Brain microvascular endothelial cell (primary cell): ENCODE measurements at regions not wholly inside any gene's neighbourhood (a gene's known extent, or its start where the extent isn't known, plus 50 kb on each side); places are given as distances from the start of the nearest gene placed in this dataset.

Experiments
- DNase-seq: peaks from one replicate; pipeline ENCODE4 v3.0.0-alpha.2; 2020
- H3K27ac ChIP-seq: fragments of 250-450 bp; sonication (Bioruptor Pico); 2 replicates; pipeline ENCODE4 v1.5.1; 2020; ENCODE audit warnings: mild to moderate bottlenecking, moderate library complexity
- H3K27me3 ChIP-seq: fragments of 250-450 bp; sonication (Bioruptor Pico); replicated peaks from 2 replicates; pipeline ENCODE4 v1.5.1; 2020; ENCODE audit warnings: mild to moderate bottlenecking
- H3K36me3 ChIP-seq: fragments of 250-450 bp; sonication (Bioruptor Pico); replicated peaks from 2 replicates; pipeline ENCODE4 v1.5.1; 2020; ENCODE audit warnings: mild to moderate bottlenecking
- H3K4me3 ChIP-seq: 2 replicates; pipeline ENCODE4 v1.5.1; 2011; ENCODE audit warnings: low read depth, mild to moderate bottlenecking, control low read depth, low read length, moderate library complexity
- in situ Hi-C: cut with HindIII; loops from 2 replicates; pipeline ENCODE4 v1.10.0; 2017; ENCODE audit warnings: low sequenced_read_pairs, low pct_ligation_motif_present
- TF ChIP-seq, protein P1 (sequence below): IDR thresholded peaks from 2 replicates; pipeline ENCODE4 v1.5.1; 2011; ENCODE audit warnings: low read depth, mild to moderate bottlenecking, moderate library complexity, low read length, control low read depth, inconsistent platforms; ENCODE audit errors: missing control alignments

DNA sequence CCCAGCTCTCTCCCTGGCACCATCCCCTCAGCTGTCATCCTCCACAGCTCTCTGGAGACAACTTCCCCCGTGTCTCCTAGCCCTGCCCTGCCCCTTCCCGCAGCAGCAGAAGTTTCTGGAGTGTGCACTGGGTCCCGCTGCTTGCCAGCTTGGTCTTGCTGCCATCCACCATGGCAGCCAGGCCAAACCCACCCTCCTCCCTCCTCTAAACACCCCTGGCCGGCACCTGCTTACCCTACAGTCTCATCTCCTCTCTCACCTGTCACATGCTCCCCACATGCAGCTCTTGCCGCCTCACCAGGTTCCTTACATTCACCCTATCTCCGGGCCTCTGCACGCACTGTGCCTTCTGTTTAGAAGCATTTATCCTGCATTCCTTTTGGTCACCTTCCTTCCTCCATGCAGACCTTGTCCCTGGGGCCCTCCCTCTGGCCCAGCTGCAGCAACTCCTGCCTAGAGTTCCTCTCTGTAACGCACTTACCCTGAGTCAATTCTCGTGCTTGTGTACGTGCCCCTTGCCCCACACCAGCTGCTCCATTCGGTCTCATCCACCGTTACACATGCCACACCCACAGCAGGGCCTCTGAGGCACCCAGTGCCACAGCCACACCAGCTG, 93.9 kb upstream of the RET start:
- Histone ChIP-seq H3K27me3 (no peaks in the 10 kb centered on the region), H3K4me3 (no peak overlapping the region), H3K36me3 (no peaks in the 10 kb centered on the region), H3K27ac (no peak overlapping the region)
- in situ Hi-C loops: no loop called here
- TF ChIP-seq, protein P1, sequence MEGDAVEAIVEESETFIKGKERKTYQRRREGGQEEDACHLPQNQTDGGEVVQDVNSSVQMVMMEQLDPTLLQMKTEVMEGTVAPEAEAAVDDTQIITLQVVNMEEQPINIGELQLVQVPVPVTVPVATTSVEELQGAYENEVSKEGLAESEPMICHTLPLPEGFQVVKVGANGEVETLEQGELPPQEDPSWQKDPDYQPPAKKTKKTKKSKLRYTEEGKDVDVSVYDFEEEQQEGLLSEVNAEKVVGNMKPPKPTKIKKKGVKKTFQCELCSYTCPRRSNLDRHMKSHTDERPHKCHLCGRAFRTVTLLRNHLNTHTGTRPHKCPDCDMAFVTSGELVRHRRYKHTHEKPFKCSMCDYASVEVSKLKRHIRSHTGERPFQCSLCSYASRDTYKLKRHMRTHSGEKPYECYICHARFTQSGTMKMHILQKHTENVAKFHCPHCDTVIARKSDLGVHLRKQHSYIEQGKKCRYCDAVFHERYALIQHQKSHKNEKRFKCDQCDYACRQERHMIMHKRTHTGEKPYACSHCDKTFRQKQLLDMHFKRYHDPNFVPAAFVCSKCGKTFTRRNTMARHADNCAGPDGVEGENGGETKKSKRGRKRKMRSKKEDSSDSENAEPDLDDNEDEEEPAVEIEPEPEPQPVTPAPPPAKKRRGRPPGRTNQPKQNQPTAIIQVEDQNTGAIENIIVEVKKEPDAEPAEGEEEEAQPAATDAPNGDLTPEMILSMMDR: no peak
- no peak for DNase-seq

DNA sequence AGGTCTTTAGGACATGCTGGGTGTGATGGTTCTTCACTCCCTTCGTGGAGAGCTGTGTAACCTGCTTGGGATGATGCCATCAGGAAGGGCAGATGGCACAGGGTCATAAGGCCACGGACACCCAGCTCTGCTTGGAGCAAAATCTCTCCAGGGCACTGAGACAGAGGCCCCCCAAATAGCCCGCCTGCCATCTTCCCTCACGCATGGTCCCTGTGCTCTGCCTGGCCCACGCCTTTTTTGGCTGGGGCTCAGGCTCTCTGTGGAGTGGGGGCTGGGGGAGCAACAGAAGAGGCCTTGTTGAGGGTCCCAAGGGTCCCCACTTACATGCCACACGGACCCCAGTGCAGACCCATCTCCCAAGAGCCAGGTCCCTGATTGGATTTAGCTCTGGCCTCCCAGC, 93.3 kb upstream of the RET start:
- no peak for DNase-seq
- in situ Hi-C loops: no loop called here
- TF ChIP-seq, protein P1: no peak
- Histone ChIP-seq H3K36me3 (no peaks in the 10 kb centered on the region), H3K27ac (no peak overlapping the region), H3K4me3 (no peak overlapping the region), H3K27me3 (no peaks in the 10 kb centered on the region)

DNA sequence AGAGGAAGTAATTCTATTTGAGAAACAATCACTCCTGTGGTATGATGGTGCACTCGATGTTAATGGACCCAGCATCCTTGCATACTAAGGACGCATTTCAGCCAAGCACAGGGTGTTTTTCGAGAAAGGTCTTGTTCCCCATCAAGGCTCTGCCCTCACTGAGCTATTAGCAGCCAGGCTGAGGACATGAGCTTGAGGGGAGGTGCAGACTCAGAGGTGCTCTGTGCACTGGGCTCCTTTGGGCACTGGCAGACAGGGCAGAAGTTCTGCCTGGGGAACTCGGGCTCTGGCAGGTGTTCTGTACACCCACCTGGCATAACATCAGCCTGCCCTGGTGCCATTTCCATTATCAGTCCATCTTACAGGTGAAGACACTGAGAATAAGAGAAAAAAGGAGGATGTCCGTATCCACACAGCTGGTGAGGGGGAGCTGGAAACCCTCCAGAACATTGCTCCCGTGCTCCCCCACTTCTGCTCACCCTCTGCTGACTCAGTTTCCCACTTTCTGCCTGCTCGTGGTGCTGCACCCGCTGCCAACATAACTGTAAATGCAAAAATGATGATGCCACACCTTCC, 92.7 kb upstream of the RET start:
- Histone ChIP-seq H3K27ac (no peak overlapping the region), H3K27me3 (no peaks in the 10 kb centered on the region), H3K4me3 (no peak overlapping the region), H3K36me3 (no peaks in the 10 kb centered on the region)
- DNase-seq: no peak
- in situ Hi-C loops: no loop called here
- TF ChIP-seq, protein P1: no peak

DNA sequence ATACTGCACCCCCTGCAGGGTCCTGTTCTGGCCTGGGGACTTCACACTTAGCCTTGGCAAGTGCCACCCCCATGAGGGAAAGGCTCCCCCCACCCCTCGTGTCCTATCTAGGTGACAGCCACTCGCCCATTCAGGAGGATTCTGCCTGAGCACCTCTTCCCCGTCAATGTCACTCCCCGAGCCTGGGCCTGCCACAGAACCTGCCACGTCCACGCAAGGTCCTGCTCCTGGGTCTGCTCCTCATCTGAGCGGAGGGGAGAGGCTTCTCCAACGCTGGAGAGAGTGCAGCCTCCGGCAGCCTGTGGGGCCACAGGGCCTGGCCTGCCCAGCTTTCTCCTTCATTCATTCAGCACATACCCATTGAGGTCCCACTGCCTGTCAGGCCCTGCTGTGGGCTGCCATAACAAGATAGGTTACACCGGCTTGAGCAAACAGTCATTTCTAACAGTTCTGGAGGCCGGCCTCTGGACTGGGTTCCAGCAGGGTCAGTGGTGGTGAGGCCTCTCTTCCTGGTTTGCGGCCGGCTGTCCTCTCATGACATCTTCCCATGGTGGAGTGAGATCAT, 92.0 kb upstream of the RET start:
- TF ChIP-seq, protein P1: no peak
- Histone ChIP-seq H3K36me3 (no peaks in the 10 kb centered on the region), H3K4me3 (no peak overlapping the region), H3K27ac (no peak overlapping the region), H3K27me3 (no peaks in the 10 kb centered on the region)
- in situ Hi-C loops: no loop called here
- DNase-seq: no peak

DNA sequence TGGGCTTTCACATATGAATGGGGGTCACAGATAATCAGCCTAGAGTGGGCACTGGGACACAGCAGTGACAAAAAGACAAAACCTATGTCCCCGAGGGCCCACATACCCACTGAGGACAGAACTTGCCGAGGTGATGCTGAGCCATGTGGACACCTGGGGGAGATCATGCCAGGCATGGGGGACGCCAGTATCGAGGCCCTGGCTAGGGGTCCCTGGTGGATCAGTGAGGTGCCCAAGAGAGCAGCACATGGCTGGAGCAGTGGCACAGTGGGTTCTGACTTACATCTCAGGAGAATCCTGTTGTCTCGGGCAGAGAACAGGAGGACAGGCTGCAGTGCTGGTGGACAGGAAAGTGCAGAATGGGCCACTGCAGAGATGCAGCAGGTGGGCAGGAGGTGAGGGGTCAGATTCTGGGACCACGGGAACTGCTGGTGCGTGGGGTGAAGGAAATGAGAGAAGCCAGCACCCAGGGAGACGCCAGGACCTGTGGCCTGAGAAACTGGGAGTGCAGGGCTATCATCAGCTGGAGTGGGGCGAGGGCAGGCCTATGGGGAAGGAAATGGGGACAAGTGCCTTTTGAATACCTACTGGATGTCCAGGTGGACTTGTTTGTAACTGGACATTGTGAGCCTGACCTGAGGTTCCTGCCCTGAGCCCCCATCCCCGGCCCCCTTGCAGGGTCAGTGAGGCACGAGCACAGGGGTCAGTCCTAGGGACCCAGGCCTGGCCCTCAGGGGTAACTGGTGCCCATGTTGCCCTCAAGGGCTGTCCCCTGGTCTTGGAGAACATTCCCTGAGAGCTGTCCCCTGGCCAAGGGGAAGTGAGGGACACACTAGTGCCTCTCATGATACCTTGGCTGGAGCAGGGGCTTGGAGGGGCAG, 91.2 kb upstream of the RET start:
- no peak for DNase-seq
- TF ChIP-seq, protein P1: no peak
- in situ Hi-C loops: no loop called here

More for the DNA sequence above, 91.2 kb upstream of the RET start:
- no peak overlapping the region for H3K4me3 ChIP-seq
- H3K27ac ChIP-seq: no peak overlapping the region
- H3K27me3 ChIP-seq: no peaks in the 10 kb centered on the region
- H3K36me3 ChIP-seq: no peaks in the 10 kb centered on the region
